Keratinocyte (primary cell): ENCODE measurements at regions not wholly inside any gene's neighbourhood (a gene's known extent, or its start where the extent isn't known, plus 50 kb on each side); places are given as distances from the start of the nearest gene placed in this dataset.

ENCODE experiments used
- EZH2 ChIP-seq: IDR thresholded peaks from one replicate; pipeline ENCODE4 v1.6.1; 2012; ENCODE audit warnings: inconsistent platforms, mild to moderate bottlenecking, low read length, moderate library complexity
- TF ChIP-seq, protein P1 (sequence below), 3 experiments: IDR thresholded peaks in 1 of 3; conservative IDR thresholded peaks in 1 of 3; optimal IDR thresholded peaks in 1 of 3; 2 replicates in 2 of 3; 3 replicates in 1 of 3; pipeline versions ENCODE3 to v1.5.1; 2011; ENCODE audit warnings: low read length in 3 of 3, mild to moderate bottlenecking in 3 of 3, moderate library complexity in 2 of 3, control low read depth in 1 of 3, inconsistent platforms in 1 of 3; ENCODE audit not compliant: insufficient read depth in 2 of 3; ENCODE audit errors: extremely low read depth in 1 of 3

DNA sequence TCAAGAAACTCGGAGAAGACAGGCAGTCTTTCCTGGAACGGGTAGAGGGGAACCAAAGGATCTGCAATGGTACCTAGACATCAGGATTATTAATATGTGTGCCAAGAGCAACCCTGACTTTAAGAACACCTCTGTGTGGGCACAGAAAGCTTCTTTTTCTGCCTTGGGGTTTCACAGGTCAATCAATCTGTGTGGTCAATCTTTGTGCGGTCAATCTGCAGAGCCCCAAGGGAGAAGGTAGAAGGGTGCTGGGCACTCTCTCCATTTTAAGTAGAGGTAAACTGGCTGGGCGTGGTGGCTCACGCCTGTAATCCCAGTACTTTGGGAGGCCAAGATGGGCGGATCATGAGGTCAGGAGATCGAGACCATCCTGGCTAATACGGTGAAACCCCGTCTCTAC, 100.7 kb downstream of the ARF6 start:
- TF ChIP-seq, protein P1, sequence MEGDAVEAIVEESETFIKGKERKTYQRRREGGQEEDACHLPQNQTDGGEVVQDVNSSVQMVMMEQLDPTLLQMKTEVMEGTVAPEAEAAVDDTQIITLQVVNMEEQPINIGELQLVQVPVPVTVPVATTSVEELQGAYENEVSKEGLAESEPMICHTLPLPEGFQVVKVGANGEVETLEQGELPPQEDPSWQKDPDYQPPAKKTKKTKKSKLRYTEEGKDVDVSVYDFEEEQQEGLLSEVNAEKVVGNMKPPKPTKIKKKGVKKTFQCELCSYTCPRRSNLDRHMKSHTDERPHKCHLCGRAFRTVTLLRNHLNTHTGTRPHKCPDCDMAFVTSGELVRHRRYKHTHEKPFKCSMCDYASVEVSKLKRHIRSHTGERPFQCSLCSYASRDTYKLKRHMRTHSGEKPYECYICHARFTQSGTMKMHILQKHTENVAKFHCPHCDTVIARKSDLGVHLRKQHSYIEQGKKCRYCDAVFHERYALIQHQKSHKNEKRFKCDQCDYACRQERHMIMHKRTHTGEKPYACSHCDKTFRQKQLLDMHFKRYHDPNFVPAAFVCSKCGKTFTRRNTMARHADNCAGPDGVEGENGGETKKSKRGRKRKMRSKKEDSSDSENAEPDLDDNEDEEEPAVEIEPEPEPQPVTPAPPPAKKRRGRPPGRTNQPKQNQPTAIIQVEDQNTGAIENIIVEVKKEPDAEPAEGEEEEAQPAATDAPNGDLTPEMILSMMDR (optimal IDR thresholded peaks at IDR 0.05 in 1 of 3, IDR thresholded peaks at IDR 0.05 in 1 of 3, conservative IDR thresholded peaks at IDR 0.05 in 1 of 3; ENCODE audit: extremely low read depth in 1 of 3, insufficient read depth in 2 of 3, low read length in 3 of 3), result no peak
- no peak for TF ChIP-seq EZH2
